ENCODE measurements at regions not wholly inside any gene's neighbourhood (a gene's known extent, or its start where the extent isn't known, plus 50 kb on each side); places are given as distances from the start of the nearest gene placed in this dataset.

DNA sequence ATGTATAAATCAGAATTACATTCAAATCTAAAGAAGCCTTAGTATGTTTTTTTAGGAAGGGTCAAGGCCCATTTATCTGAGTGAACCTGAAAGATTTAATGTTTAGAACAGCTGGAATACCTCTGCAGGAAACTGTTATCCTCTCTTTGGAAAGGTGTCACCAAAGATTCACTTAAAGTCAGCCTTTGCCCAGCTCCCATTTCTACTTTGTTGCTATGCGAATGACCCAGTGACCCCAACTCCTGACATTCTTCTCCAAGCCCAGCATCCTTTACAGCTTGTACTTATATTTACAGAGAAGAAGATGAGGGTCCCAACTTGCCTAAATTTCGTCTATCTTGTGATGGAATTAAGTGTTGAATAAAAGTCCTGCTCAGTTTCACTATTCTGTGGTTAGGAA is 1198.6 kb downstream of the CDH12 start:
- TF ChIP-seq, protein P1, sequence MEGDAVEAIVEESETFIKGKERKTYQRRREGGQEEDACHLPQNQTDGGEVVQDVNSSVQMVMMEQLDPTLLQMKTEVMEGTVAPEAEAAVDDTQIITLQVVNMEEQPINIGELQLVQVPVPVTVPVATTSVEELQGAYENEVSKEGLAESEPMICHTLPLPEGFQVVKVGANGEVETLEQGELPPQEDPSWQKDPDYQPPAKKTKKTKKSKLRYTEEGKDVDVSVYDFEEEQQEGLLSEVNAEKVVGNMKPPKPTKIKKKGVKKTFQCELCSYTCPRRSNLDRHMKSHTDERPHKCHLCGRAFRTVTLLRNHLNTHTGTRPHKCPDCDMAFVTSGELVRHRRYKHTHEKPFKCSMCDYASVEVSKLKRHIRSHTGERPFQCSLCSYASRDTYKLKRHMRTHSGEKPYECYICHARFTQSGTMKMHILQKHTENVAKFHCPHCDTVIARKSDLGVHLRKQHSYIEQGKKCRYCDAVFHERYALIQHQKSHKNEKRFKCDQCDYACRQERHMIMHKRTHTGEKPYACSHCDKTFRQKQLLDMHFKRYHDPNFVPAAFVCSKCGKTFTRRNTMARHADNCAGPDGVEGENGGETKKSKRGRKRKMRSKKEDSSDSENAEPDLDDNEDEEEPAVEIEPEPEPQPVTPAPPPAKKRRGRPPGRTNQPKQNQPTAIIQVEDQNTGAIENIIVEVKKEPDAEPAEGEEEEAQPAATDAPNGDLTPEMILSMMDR (IDR thresholded peaks at IDR 0.05; ENCODE audit: insufficient read depth, low read length, poor library complexity, severe bottlenecking), result no peak
- Histone ChIP-seq H3K27me3 (ENCODE audit: control insufficient read depth, insufficient read depth, low read length) (no peaks in the 10 kb centered on the region), H3K4me3 (ENCODE audit: low read depth, low read length) (no peak overlapping the region), H3K36me3 (ENCODE audit: control insufficient read depth, insufficient read depth, low read length) (no peaks in the 10 kb centered on the region)
- DNase-seq (ENCODE audit: low read depth), result no peak

DNA sequence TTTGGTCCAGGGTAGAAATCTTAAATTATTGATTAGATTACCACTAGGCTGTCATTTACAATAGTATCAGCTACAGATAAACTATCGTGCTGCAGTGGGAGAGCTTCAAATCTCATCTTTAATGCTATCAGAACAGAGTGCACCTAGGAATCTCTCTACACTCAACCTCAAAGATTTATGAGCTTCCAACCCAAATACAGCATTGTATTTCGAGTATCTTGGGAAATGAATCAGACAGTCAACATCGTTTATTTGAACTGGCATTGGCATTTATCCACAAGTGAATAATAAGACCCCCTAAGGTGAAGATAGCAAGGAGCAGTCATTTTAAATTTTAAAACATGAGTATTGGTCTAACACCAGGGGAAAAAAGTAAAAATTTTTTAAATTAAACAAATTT is 1203.2 kb downstream of the CDH12 start:
- no peaks in the 10 kb centered on the region for H3K27me3 ChIP-seq (ENCODE audit: control insufficient read depth, insufficient read depth, low read length)
- no peak for DNase-seq (ENCODE audit: low read depth)
- TF ChIP-seq, protein P1 (IDR thresholded peaks at IDR 0.05; ENCODE audit: insufficient read depth, low read length, poor library complexity, severe bottlenecking), result no peak
- no peak overlapping the region for H3K4me3 ChIP-seq (ENCODE audit: low read depth, low read length)
- no peaks in the 10 kb centered on the region for H3K36me3 ChIP-seq (ENCODE audit: control insufficient read depth, insufficient read depth, low read length)

DNA sequence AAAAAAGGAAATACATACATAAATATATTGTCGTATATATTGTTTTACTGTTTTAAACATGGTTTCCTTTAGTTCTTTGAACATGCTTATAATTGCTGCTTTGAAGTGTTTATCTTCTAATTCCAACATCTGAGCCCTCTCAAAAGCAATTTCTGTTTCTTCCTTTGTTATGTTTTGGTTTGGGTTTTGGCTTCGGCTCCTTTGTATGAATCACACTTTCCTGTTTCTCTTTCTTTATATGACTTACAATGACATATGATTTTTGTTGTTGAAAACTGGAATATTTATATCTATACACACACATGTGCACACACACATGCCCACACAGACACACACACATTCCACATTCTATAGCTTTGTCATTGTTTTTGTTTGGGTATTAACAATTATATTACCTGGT is 1206.7 kb downstream of the CDH12 start:
- H3K36me3 ChIP-seq (ENCODE audit: control insufficient read depth, insufficient read depth, low read length), result no peaks in the 10 kb centered on the region
- TF ChIP-seq, protein P1 (IDR thresholded peaks at IDR 0.05; ENCODE audit: insufficient read depth, low read length, poor library complexity, severe bottlenecking), result no peak

DNA sequence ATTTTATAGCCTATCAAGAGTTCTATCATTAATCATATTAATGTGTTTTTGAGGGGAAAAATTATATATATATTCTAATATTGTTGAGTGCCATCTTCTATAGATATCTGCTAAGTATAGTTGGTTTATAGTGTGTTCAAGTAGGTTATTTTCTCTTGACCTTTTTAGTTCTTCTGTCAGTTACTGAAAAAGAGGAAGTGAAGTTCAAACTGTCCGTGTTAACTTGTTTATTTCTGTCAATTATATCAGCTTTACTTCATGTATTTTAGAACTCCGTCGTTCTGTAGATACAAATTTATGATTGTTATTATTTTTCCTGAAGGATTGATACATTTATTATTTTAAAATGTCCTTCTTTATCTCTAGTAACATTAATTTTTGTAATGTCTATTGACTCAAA is 1209.1 kb downstream of the CDH12 start:
- DNase-seq (ENCODE audit: low read depth), result no peak
- Histone ChIP-seq H3K36me3 (ENCODE audit: control insufficient read depth, insufficient read depth, low read length) (no peaks in the 10 kb centered on the region), H3K4me3 (ENCODE audit: low read depth, low read length) (no peak overlapping the region), H3K27me3 (ENCODE audit: control insufficient read depth, insufficient read depth, low read length) (no peaks in the 10 kb centered on the region)
- TF ChIP-seq, protein P1 (IDR thresholded peaks at IDR 0.05; ENCODE audit: insufficient read depth, low read length, poor library complexity, severe bottlenecking), result no peak

More for the DNA sequence above, 1206.7 kb downstream of the CDH12 start:
- H3K4me3 ChIP-seq (ENCODE audit: low read depth, low read length), result no peak overlapping the region
- DNase-seq (ENCODE audit: low read depth), result no peak
- no peaks in the 10 kb centered on the region for H3K27me3 ChIP-seq (ENCODE audit: control insufficient read depth, insufficient read depth, low read length)

DNA sequence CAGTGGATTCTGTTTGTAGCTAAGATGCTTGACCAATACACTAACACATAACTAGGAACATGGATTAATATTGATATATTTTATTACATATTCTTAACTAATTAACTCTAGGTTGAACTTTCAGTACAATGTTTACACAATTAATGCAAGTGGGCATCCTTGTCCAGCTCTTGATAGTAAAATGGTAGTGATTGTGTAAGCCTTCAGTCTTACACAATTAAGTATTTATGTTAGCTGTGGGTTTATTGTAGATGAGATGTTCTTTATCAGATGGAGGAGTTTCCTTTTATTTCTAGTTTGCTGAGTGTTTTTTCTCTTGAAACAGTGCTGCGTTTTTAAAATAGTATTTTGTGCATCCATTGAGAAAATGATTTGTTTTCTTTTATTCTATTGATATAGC is 1210.8 kb downstream of the CDH12 start:
- H3K4me3 ChIP-seq (ENCODE audit: low read depth, low read length), result no peak overlapping the region
- no peaks in the 10 kb centered on the region for H3K27me3 ChIP-seq (ENCODE audit: control insufficient read depth, insufficient read depth, low read length)
- TF ChIP-seq, protein P1 (IDR thresholded peaks at IDR 0.05; ENCODE audit: insufficient read depth, low read length, poor library complexity, severe bottlenecking), result no peak
- H3K36me3 ChIP-seq (ENCODE audit: control insufficient read depth, insufficient read depth, low read length), result no peaks in the 10 kb centered on the region
- no peak for DNase-seq (ENCODE audit: low read depth)

DNA sequence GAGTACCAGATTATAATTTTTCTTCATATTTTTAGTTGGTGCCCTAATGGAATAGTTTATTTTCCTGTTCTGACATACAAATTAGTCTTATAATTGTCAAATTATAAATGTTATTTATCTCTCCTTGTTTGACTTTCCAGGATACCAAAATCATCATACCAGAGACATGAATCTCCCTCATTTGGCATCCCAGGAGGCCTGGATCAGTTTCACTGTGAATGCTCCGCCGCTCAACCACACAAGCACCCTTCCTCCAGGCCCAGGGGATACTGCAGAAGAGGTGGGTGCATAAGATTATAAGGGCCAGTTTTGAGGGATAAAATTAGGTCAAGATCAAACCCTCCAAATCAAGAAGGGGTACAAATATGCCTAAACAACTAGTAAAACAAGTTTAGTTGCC is 1229.3 kb downstream of the CDH12 start:
- no peak overlapping the region for H3K4me3 ChIP-seq (ENCODE audit: low read depth, low read length)
- DNase-seq (ENCODE audit: low read depth), result no peak
- H3K36me3 ChIP-seq (ENCODE audit: control insufficient read depth, insufficient read depth, low read length), result no peaks in the 10 kb centered on the region
- H3K27me3 ChIP-seq (ENCODE audit: control insufficient read depth, insufficient read depth, low read length), result no peaks in the 10 kb centered on the region
- TF ChIP-seq, protein P1 (IDR thresholded peaks at IDR 0.05; ENCODE audit: insufficient read depth, low read length, poor library complexity, severe bottlenecking), result no peak
